HCT116 (cell line): ENCODE measurements at regions not wholly inside any gene's neighbourhood (a gene's known extent, or its start where the extent isn't known, plus 50 kb on each side); places are given as distances from the start of the nearest gene placed in this dataset.

ENCODE experiments used
- ATAC-seq: fragments of 200-7000 bp; cut with Tn5 transposase; 2 replicates; pipeline ENCODE4 v1.9.1; 2020; ENCODE audit warnings: mild to moderate bottlenecking, moderate library complexity
- BruUV-seq: library from RNA; stranded (reverse); fragments of 400-500 nt; replicated peaks from 2 replicates; lab custom pipeline; 2021; lab: Mats Ljungman, UMichigan
- CTCF ChIA-PET: fragments of 300-600 bp; sonication (Branson Sonifier 250); formaldehyde crosslinking; loops from one replicate; lab custom pipeline; 2021; ENCODE audit warnings: antibody characterized with exemption; lab: Charles Lee
- POLR2A ChIA-PET: fragments of 300-600, 350-600 bp; sonication (Branson Sonifier 250); formaldehyde crosslinking; loops from one replicate; lab custom pipeline; 2021; ENCODE audit warnings: antibody characterized with exemption; lab: Charles Lee
- RAD21 ChIA-PET, 2 experiments: fragments of 300-600 bp; sonication (Branson Sonifier 250); formaldehyde crosslinking; loops; one replicate each; lab custom pipeline; 2023; ENCODE audit warnings: low total read pairs in 2 of 2; ENCODE audit not compliant: uncharacterized antibody in 2 of 2, unreplicated experiment in 2 of 2, low non-redundant PET in 1 of 2; lab: Charles Lee
- DNase-seq: peaks from one replicate; pipeline ENCODE4 v3.0.0-alpha.2; 2010; ENCODE audit warnings: low read depth, low spot score
- H2AFZ ChIP-seq: fragments of 200-600 bp; shearing (Covaris generic), sonication (generic); 2 replicates; pipeline ENCODE4 v1.6.1; 2017; ENCODE audit warnings: low read depth, mixed run types, mixed read lengths, antibody characterized with exemption, low read length; ENCODE audit not compliant: poor library complexity, severe bottlenecking
- H3K27ac ChIP-seq: 2 replicates; pipeline ENCODE4 v1.5.1; 2012; ENCODE audit warnings: low read depth, low read length
- H3K27me3 ChIP-seq: fragments of 200-600 bp; sonication (generic); 2 replicates; pipeline ENCODE4 v1.6.1; 2016; ENCODE audit warnings: mixed run types, low read length, mixed read lengths; ENCODE audit not compliant: insufficient read depth
- H3K36me3 ChIP-seq, 2 experiments: fragments of 200-500 bp in 1 of 2; fragments of 200-600 bp in 1 of 2; sonication (Bioruptor generic) in 1 of 2; sonication (generic) in 1 of 2; 2 replicates each; pipeline versions ENCODE4 v1.5.1 to v1.6.1; 2014 to 2016; ENCODE audit warnings: low read length in 2 of 2, inconsistent platforms in 1 of 2, mixed read lengths in 1 of 2, mixed run types in 1 of 2; ENCODE audit not compliant: insufficient read depth in 2 of 2, control insufficient read depth in 1 of 2
- H3K4me1 ChIP-seq, 2 experiments: fragments of 200-600 bp in 1 of 2; sonication (generic) in 1 of 2; 2 replicates each; pipeline versions ENCODE4 v1.5.1 to v1.6.1; 2012 to 2017; ENCODE audit warnings: low read length in 2 of 2, inconsistent platforms in 1 of 2, mild to moderate bottlenecking in 1 of 2, mixed read lengths in 1 of 2, mixed run types in 1 of 2, moderate library complexity in 1 of 2; ENCODE audit not compliant: insufficient read depth in 2 of 2, control insufficient read depth in 1 of 2
- H3K4me2 ChIP-seq: fragments of 200-600 bp; sonication (generic); 2 replicates; pipeline ENCODE4 v1.6.1; 2017; ENCODE audit warnings: mixed run types, low read length, mixed read lengths
- H3K4me3 ChIP-seq, 2 experiments: fragments of 200-600 bp in 1 of 2; sonication (generic) in 1 of 2; replicated peaks in 1 of 2; 2 replicates each; pipeline ENCODE4 v1.5.1; 2011 to 2016; ENCODE audit warnings: low read length in 2 of 2, control low read depth in 1 of 2, low read depth in 1 of 2, mild to moderate bottlenecking in 1 of 2, mixed read lengths in 1 of 2, mixed run types in 1 of 2
- H3K79me2 ChIP-seq: fragments of 200-600 bp; sonication (generic); 2 replicates; pipeline ENCODE4 v1.6.1; 2017; ENCODE audit warnings: mild to moderate bottlenecking, mixed run types, low read length, moderate library complexity, mixed read lengths; ENCODE audit not compliant: insufficient read depth
- H3K9ac ChIP-seq: fragments of 200-600 bp; sonication (generic); 2 replicates; pipeline ENCODE4 v1.6.1; 2016; ENCODE audit warnings: low read length, mixed read lengths
- H3K9me2 ChIP-seq: fragments of 200-600 bp; sonication (generic), shearing (Covaris generic); 2 replicates; pipeline ENCODE4 v1.6.1; 2017; ENCODE audit warnings: mixed run types, mild to moderate bottlenecking, moderate library complexity; ENCODE audit not compliant: insufficient read depth
- H3K9me3 ChIP-seq, 2 experiments: fragments of 200-500 bp in 1 of 2; fragments of 200-600 bp in 1 of 2; sonication (Bioruptor generic) in 1 of 2; sonication (generic) in 1 of 2; 2 replicates each; pipeline ENCODE4 v1.6.1; 2014 to 2017; ENCODE audit warnings: low read length in 2 of 2, mixed read lengths in 2 of 2, inconsistent platforms in 1 of 2, low read depth in 1 of 2, mild to moderate bottlenecking in 1 of 2, mixed run types in 1 of 2, moderate library complexity in 1 of 2; ENCODE audit not compliant: control insufficient read depth in 1 of 2, insufficient read depth in 1 of 2
- H4K20me1 ChIP-seq: fragments of 200-600 bp; sonication (generic), shearing (Covaris generic); 2 replicates; pipeline ENCODE4 v1.6.1; 2017; ENCODE audit warnings: mixed run types, mild to moderate bottlenecking, moderate library complexity; ENCODE audit not compliant: insufficient read depth
- CBX3 ChIP-seq: IDR thresholded peaks from 2 replicates; pipeline ENCODE4 v1.6.1; 2012; ENCODE audit warnings: low read depth
- CEBPB ChIP-seq: IDR thresholded peaks from 2 replicates; pipeline ENCODE4 v1.6.1; 2012; ENCODE audit warnings: low read depth
- EGR1 ChIP-seq: IDR thresholded peaks from 2 replicates; pipeline ENCODE4 v1.6.1; 2012; ENCODE audit warnings: low read depth
- EZH2phosphoT487 ChIP-seq: fragments of 200-600 bp; IDR thresholded peaks from 2 replicates; pipeline ENCODE4 v1.6.1; 2018; ENCODE audit warnings: antibody characterized with exemption, borderline replicate concordance
- POLR2AphosphoS5 ChIP-seq: IDR thresholded peaks from 2 replicates; pipeline ENCODE4 v1.6.1; 2011; ENCODE audit warnings: mild to moderate bottlenecking, low read depth, low read length, moderate library complexity
- SP1 ChIP-seq: IDR thresholded peaks from 2 replicates; pipeline ENCODE4 v1.6.1; 2012; ENCODE audit warnings: low read depth
- SRF ChIP-seq: IDR thresholded peaks from 2 replicates; pipeline ENCODE4 v1.6.1; 2012; ENCODE audit warnings: low read depth
- ZFX ChIP-seq: fragments of 450-650 bp; IDR thresholded peaks from 2 replicates; pipeline ENCODE4 v1.6.1; 2017
- ZNF274 ChIP-seq: fragments of 200-500 bp; sonication (Bioruptor generic); IDR thresholded peaks from 2 replicates; pipeline ENCODE4 v1.6.1; 2014; ENCODE audit warnings: mild to moderate bottlenecking, low read depth, low read length, inconsistent platforms
- intact Hi-C: fragments of 100-400 bp; cut with micrococcal nuclease; formaldehyde crosslinking; loops from 2 replicates; pipeline ENCODE4 v1.10.0; 2022
- TF ChIP-seq, protein P1 (sequence below): IDR thresholded peaks from 2 replicates; pipeline ENCODE4 v1.6.1; 2011; ENCODE audit warnings: mild to moderate bottlenecking, low read length, moderate library complexity; ENCODE audit not compliant: insufficient replicate concordance; ENCODE audit errors: extremely low read depth
- TF ChIP-seq, protein P2 (sequence below), 3 experiments: fragments of 200-600 bp in 1 of 3; sonication (generic) in 1 of 3; IDR thresholded peaks in 2 of 3; conservative IDR thresholded peaks in 1 of 3; 2 replicates each; pipeline ENCODE4 v1.5.1; 2012 to 2017; ENCODE audit warnings: low read depth in 2 of 3, low read length in 2 of 3, antibody characterized with exemption in 1 of 3, borderline replicate concordance in 1 of 3, control low read depth in 1 of 3, mild to moderate bottlenecking in 1 of 3, mixed read lengths in 1 of 3, mixed run types in 1 of 3, moderate library complexity in 1 of 3; ENCODE audit not compliant: insufficient read depth in 1 of 3

DNA sequence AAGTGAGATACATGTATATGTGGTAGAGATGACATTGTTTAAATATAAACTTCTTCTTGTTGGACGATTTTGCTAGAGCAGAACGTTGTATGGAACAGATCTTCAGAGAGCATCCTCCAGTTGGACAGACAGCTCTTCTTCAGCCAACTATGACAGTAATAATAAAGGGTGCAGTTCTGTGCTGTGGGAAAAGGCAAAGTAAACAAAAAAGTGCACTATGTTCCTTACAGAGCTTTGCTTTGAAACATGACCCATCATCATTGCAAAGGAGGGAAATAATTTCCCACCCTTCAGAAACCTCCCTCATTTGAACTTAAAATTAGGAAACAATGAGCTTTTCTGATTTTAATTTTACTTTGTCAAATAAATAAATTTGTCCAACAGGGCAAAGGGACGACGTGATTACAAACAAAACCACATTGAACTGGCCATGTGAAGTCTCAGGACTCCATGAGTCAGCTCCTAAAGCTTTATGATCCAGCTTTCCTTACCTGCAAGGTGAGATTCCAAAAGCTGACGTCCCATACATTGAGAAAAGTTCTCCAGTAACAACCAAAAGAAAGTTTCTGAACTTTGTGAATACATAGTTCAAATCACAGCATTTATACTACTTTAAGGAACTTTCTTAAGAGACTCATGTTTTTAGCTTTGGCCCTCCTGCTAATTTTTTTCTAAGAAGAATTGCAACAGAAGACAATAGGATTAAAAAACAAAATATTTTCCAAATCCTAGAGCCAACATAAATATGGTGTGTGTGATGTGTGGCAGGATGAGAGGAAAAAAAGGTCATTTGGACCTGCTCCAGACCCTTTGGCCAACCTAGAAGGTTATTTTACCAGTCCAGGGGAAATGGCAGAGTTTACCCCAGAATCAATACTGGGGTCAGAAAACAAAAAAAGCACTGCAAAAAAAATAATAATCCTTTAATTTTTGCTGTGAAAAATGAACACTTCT lies 565.4 kb upstream of the NRP1 start:
- H3K4me2 ChIP-seq = no peak overlapping the region
- intact Hi-C loops = no loop called here
- no peak for ATAC-seq

More for the DNA sequence above, 565.4 kb upstream of the NRP1 start:
- no peaks in the 10 kb centered on the region for H3K9me2 ChIP-seq
- no peak overlapping the region for H3K4me3 ChIP-seq
- no peak overlapping the region for H3K27ac ChIP-seq
- no peaks in the 10 kb centered on the region for H3K27me3 ChIP-seq
- H3K79me2 ChIP-seq = no peaks in the 10 kb centered on the region
- ChIA-PET POLR2A (no interaction called here), CTCF (no interaction called here), RAD21 (no interaction called here)
- no peak overlapping the region for H2AFZ ChIP-seq
- TF ChIP-seq EZH2phosphoT487 = no peak
- TF ChIP-seq ZNF274 = no peak
- TF ChIP-seq, protein P1, sequence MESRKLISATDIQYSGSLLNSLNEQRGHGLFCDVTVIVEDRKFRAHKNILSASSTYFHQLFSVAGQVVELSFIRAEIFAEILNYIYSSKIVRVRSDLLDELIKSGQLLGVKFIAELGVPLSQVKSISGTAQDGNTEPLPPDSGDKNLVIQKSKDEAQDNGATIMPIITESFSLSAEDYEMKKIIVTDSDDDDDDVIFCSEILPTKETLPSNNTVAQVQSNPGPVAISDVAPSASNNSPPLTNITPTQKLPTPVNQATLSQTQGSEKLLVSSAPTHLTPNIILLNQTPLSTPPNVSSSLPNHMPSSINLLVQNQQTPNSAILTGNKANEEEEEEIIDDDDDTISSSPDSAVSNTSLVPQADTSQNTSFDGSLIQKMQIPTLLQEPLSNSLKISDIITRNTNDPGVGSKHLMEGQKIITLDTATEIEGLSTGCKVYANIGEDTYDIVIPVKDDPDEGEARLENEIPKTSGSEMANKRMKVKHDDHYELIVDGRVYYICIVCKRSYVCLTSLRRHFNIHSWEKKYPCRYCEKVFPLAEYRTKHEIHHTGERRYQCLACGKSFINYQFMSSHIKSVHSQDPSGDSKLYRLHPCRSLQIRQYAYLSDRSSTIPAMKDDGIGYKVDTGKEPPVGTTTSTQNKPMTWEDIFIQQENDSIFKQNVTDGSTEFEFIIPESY = no peak
- TF ChIP-seq POLR2AphosphoS5 = no peak
- TF ChIP-seq CBX3 = no peak
- TF ChIP-seq CEBPB = no peak
- TF ChIP-seq EGR1 = no peak
- TF ChIP-seq SP1 = no peak
- TF ChIP-seq, protein P2, sequence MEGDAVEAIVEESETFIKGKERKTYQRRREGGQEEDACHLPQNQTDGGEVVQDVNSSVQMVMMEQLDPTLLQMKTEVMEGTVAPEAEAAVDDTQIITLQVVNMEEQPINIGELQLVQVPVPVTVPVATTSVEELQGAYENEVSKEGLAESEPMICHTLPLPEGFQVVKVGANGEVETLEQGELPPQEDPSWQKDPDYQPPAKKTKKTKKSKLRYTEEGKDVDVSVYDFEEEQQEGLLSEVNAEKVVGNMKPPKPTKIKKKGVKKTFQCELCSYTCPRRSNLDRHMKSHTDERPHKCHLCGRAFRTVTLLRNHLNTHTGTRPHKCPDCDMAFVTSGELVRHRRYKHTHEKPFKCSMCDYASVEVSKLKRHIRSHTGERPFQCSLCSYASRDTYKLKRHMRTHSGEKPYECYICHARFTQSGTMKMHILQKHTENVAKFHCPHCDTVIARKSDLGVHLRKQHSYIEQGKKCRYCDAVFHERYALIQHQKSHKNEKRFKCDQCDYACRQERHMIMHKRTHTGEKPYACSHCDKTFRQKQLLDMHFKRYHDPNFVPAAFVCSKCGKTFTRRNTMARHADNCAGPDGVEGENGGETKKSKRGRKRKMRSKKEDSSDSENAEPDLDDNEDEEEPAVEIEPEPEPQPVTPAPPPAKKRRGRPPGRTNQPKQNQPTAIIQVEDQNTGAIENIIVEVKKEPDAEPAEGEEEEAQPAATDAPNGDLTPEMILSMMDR (IDR thresholded peaks at IDR 0.05 in 2 of 3, conservative IDR thresholded peaks at IDR 0.05 in 1 of 3; ENCODE audit: borderline replicate concordance in 1 of 3, insufficient read depth in 1 of 3, low read depth in 2 of 3, low read length in 2 of 3) = no peak
- no peak for TF ChIP-seq SRF
- TF ChIP-seq ZFX = no peak
- no peaks in the 10 kb centered on the region for H3K4me1 ChIP-seq
- H3K9me3 ChIP-seq = no peaks in the 10 kb centered on the region
- no peaks in the 10 kb centered on the region for H3K36me3 ChIP-seq
- no peak overlapping the region for H3K9ac ChIP-seq
- DNase-seq = no peak
- BruUV-seq = no TSS peak
- H4K20me1 ChIP-seq = no peaks in the 10 kb centered on the region
